ENCODE measurements at regions not wholly inside any gene's neighbourhood (a gene's known extent, or its start where the extent isn't known, plus 50 kb on each side); places are given as distances from the start of the nearest gene placed in this dataset.
"Not testable (repeated sequence)": the region's sequence is repeated elsewhere in the genome, so short reads cannot be mapped to it uniquely, and the experiment has no call there.

- DNase-seq = no peak
Measured at GRCh38 chr9:101957705-101958104, 219.3 kb upstream of the GRIN3A start.

- DNase-seq = no peak
Measured at GRCh38 chr9:101951598-101951997, 213.2 kb upstream of the GRIN3A start.

- no peak for DNase-seq
Measured at GRCh38 chr9:101931756-101932155, 193.3 kb upstream of the GRIN3A start.

DNA sequence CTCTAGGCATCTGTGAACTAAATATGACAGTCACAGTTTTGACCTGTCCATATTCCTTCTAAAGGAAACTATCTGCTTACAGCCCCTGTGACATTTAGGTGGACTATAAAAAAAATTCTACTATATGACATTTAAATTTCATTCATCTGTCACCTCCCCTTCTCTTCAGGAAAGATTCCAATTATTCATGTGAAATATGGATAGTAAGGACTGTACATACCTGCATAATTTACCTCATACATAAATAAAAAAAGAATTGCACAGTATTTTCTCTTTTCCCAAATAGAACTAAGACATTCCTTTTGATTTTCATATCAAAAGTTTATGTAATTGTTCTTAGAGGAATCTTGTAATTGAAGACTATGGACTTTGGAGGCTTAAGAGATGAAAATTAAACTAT lies 192.3 kb upstream of the GRIN3A start:
- DNase-seq = no peak

GRCh38 chr9:101925498-101925897 lies 187.1 kb upstream of the GRIN3A start:
- no peak for DNase-seq

DNA sequence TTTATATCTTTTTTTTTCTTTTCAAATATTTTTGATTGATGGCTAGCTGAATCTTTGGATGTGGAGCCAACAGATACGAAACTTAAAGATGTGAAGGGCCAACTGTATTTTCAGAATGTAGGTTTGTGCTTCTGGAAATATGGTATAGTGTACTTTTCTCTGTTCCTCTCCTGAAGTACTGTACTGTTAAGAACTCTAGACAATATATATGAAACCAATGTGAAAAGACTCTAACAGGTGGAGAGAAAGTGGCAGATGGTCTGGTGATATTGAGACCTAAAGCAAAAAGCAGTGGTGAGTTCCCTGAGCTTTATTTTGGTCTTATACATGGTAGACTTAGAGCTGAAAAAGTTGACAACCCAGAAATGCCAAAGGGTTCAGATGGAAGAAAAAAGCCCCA lies 185.0 kb upstream of the GRIN3A start:
- DNase-seq = no peak

- DNase-seq = not testable (repeated sequence)
Measured at GRCh38 chr9:101916948-101917347, 178.5 kb upstream of the GRIN3A start.

DNA sequence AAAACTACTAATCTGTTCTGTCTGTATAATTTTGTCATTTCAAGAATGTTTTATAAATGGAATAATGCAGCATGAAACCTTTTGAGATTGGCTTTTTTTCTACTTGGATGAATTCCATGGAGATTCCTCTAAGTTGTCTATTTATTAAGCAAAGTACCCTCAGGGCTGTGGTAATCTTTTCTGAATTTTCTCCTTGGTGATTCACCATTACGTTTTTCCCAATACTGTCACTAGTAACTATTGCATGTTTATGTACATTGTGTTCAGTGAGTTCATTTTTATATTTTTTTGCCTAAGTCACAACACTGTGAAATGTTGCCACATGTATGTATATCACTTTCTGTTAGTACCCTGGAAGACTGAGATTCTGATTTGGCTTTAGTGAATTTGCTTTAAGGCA lies 177.0 kb upstream of the GRIN3A start:
- DNase-seq = no peak

DNA sequence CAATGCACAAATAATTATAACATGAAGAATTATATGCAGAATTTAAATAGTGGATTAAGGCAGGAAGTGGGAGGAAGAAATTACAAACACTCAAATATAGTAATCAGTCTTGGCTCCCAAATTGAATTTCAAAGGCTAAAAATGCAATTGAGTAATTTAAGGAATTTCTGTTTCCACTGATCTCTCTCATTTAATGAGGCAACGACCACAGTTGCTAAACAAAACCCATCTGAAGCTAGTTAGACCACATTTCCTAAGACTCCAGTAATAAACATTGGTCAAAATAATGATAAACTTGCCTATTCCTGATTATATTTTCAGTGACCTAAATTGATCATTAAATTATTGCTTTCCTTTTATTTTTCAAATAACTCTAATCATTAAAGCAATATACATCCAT lies 174.3 kb upstream of the GRIN3A start:
- DNase-seq = no peak

- DNase-seq = no peak
Measured at GRCh38 chr9:101907466-101907865, 169.0 kb upstream of the GRIN3A start.

- no peak for DNase-seq
Measured at GRCh38 chr9:101904845-101905244, 166.4 kb upstream of the GRIN3A start.

DNA sequence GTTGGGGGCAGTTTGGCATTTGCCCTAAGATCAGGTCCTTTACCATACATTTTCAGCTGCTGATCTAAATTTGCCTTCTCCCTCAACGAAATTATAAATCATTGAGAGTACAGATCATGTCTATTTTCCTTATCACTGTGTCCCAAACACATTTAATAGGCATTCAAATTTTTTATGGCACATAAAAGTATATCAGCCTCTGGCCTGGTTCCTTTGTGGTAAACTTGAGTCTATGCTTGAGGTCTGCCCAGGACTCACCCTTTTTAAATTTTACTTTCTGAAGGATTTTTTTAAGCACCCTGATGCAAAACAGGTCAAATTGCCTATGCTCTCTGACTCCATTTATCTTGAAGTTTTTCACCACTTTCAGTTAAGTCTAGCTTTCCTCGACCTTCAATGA lies 163.6 kb upstream of the GRIN3A start:
- no peak for DNase-seq

- DNase-seq = no peak
Measured at GRCh38 chr9:101897196-101897595, 158.7 kb upstream of the GRIN3A start.

DNA sequence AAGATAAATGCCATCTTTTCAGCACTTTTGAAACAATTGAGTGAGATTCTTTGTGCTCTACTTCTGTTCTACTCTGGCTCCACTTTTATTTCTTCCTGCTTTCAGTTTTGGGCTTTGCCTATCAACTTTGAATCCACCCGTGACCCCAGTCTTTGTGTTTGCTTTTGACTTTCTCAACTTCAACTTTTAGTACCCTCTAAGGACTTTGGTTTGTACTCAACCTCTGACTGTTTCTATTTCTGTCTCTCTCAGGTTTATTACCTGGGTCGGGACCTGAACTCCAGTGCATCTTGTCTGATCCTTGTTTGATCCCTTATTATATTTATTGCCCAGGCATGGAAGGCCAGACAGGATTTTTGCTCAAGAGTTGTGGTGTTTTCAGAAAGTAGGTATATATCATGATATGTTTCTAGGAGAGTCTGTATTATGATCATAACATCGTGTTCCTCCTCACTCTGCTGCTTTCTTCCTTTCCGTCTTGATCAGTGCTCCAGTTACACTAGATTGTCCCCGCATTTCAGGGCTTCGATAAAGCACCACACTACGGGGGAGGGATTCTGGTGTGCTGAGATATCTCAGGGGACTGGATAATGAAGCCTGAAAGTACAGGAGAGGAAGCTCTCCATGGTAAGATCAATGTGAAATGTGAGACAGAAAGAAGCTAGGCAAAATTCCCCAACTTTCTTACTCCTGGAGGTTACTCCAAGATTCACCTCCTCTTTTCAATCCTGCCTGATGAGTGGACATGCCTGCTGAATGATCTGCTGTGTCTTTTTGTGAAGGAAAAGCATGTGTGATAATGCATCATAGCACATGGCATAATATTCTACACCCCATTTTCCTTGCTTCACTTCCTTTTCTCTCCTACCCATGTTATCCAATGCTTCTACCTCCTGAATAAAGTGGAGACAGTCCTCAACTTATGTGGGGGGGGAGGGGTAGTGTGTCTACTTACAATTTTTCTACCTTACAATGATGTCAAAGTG lies 155.5 kb upstream of the GRIN3A start:
- no peak for DNase-seq

DNA sequence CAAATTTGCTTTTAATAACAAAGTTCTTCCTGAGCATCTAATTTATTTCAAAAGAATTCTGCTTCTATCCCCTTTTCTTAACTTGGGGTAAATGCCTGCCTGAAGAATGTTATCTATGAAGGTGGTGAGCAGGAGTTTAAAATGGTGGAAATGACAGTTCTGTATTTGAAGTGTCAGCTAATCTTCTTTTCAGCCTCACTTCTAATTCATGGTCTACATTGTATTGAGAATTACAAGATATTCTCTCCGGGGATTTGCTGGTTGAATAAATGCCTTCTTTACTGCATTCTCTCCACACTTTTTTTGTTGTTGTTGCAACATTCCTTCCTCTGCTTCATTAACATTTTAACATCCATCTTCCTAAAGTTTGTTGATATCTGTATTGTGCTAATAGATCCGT lies 143.1 kb upstream of the GRIN3A start:
- no peak for DNase-seq

DNA sequence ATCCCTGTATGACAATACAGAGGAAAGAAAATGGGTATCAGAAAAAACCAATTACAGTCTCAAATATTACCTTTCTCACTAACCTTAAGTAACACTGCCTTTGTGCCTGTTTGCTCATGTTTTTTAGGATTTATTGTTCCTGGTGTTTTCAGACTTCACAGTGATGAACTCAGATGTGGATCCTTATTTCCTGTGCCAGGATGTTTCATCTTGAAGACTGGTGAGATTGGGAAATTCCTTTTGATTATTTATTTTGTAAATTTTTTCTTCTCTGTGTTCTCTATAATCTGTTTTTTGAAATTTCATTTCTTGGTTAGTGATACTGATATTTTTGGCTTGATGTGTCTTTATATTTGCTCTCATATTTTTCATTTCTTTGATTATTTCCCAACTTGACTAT lies 142.4 kb upstream of the GRIN3A start:
- no peak for DNase-seq

DNA sequence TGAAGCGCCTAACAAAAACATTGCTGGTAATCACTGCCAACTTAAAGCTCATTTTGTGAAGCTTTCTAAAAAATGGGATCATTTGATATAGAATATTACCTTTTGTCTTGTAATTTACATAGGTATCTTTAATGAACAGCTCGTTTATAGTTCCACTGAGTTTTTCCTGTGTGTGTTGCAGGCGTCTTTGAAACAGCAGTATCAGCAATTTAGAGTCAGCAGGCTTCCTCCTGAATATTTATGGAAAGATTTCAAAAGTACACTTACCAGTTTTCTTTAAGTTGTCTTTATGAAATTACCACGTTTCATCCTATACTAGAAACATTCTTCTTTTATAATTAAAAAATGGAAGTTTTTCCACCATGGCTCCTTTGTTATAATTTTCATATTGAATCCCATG lies 140.3 kb upstream of the GRIN3A start:
- no peak for DNase-seq

- no peak for DNase-seq
Measured at GRCh38 chr9:101877439-101877838, 139.0 kb upstream of the GRIN3A start.

DNA sequence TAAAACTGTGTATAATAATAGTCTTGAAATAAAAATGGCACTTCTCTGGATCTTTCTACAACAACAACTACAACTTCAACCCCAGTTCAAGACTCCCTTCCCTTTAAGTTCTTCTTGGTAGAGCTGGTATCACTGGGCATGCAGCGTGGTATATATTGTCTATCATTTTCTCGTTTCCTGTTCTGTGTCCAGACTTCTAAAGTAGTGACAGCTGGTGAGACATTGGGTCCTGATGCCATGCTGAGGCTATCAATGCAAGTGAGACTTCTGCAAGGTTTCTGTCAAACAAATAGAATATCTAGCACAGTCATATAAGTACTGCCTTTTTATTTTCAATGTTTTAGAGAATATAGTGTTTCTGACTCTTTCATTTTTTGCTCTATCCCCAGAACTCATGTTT lies 123.0 kb upstream of the GRIN3A start:
- no peak for DNase-seq

GRCh38 chr9:101860920-101861319 lies 122.5 kb upstream of the GRIN3A start:
- no peak for DNase-seq

- no peak for DNase-seq
Measured at GRCh38 chr9:101859620-101860019, 121.2 kb upstream of the GRIN3A start.

GRCh38 chr9:101858026-101858425 lies 119.6 kb upstream of the GRIN3A start:
- DNase-seq = no peak

DNA sequence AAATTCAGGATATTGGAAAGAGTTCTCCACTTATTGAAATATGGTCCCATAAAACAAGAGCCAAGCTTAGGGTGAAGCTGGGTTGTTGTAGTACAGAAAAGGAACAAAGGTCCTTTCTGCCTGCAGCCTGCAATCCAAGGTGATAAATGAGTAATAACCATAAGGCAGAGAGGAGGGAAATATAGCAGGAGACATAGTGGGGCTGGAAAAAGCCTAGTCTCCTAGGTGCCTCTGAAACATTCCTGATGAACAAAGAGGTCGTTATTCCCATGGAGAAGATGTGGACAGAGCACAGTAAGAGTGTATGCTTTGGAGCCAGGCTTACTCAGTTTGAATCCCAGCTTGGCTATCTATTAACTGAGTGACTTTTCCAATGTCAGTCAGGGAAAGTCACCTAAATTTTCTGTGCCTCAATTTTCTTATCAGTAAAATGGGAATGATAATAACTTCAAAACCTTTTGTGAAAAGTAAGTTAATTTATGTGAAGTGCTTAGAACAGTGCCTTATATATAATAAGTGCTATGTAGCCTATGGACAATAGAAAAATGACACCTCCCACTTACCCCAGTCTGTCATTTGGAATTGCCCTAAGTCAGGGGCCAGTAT lies 110.8 kb upstream of the GRIN3A start:
- DNase-seq = no peak

DNA sequence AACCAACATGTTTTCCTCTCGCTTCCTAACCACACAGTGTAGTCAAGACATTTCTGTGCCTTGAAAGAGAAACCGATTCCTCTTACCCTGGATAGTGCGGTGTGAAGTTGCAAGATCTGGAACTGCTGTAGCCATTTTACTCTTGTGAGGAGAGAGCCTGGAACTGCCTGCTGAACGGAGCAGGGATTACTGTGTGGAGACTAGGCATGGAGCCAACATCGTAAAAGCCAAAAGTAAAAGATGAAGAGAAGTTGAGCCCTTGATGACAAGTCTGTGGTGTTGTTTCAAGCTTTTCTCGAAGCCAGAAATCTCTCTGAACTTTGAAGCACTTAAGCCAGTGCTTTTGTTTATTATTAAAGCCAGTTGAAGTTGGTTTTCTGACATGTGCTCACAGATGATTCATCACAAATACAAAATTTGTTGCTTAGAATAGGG lies 110.1 kb upstream of the GRIN3A start:
- DNase-seq = no peak

Data from GF-D8 (cell line).